ENCODE measurements at regions not wholly inside any gene's neighbourhood (a gene's known extent, or its start where the extent isn't known, plus 50 kb on each side); places are given as distances from the start of the nearest gene placed in this dataset.

GRCh38 chr5:68086857-68087256 lies 128.7 kb upstream of the PIK3R1 start:
- Histone ChIP-seq H3K27me3 (ENCODE audit: control insufficient read depth in 4 of 4, insufficient read depth in 4 of 4, low read length in 3 of 4) (no peaks in the 10 kb centered on the region), H3K9ac (ENCODE audit: low read depth in 1 of 2, low read length in 2 of 2) (no peak overlapping the region), H3K36me3 (ENCODE audit: control insufficient read depth in 4 of 4, insufficient read depth in 3 of 4, low read depth in 1 of 4, low read length in 3 of 4) (no peaks in the 10 kb centered on the region), H3K4me3 (ENCODE audit: low read depth in 1 of 3, low read length in 3 of 3) (no peak overlapping the region), H3K4me1 (ENCODE audit: control insufficient read depth in 4 of 4, insufficient read depth in 4 of 4, low read length in 3 of 4) (peaks cover 0 to 6% (median 0%) of the 10 kb centered on the region in 4 donors), H3K9me3 (ENCODE audit: control insufficient read depth in 4 of 4, low read length in 3 of 4) (peaks cover 0 to 4% (median 3%) of the 10 kb centered on the region in 4 donors), H3K27ac (ENCODE audit: low read depth in 1 of 2, low read length in 2 of 2) (no peak overlapping the region)
- no peak for TF ChIP-seq SP1 (IDR thresholded peaks at IDR 0.05)
- no peak for TF ChIP-seq HNF4A (conservative IDR thresholded peaks at IDR 0.05)
- no peak for TF ChIP-seq ATF3 (IDR thresholded peaks at IDR 0.05)
- no peak for TF ChIP-seq RAD21 (IDR thresholded peaks at IDR 0.05)
- no peak for TF ChIP-seq TAF1 (conservative IDR thresholded peaks at IDR 0.05)
- TF ChIP-seq ZBTB33 (IDR thresholded peaks at IDR 0.05): no peak
- TF ChIP-seq CTCF (IDR thresholded peaks at IDR 0.05; ENCODE audit: low read depth, low read length, missing input control): no peak
- TF ChIP-seq NR2F2 (IDR thresholded peaks at IDR 0.05): no peak
- TF ChIP-seq EGR1 (IDR thresholded peaks at IDR 0.05; ENCODE audit: low read depth in 2 of 2): no peak
- TF ChIP-seq FOXA2 (IDR thresholded peaks at IDR 0.05): no peak
- no peak for TF ChIP-seq GABPA (IDR thresholded peaks at IDR 0.05 in 1 of 2, conservative IDR thresholded peaks at IDR 0.05 in 1 of 2)
- TF ChIP-seq RXRA (IDR thresholded peaks at IDR 0.05): no peak
- no peak for TF ChIP-seq FOXA1 (IDR thresholded peaks at IDR 0.05)
- TF ChIP-seq YY1 (IDR thresholded peaks at IDR 0.05): no peak
- TF ChIP-seq, protein P1, sequence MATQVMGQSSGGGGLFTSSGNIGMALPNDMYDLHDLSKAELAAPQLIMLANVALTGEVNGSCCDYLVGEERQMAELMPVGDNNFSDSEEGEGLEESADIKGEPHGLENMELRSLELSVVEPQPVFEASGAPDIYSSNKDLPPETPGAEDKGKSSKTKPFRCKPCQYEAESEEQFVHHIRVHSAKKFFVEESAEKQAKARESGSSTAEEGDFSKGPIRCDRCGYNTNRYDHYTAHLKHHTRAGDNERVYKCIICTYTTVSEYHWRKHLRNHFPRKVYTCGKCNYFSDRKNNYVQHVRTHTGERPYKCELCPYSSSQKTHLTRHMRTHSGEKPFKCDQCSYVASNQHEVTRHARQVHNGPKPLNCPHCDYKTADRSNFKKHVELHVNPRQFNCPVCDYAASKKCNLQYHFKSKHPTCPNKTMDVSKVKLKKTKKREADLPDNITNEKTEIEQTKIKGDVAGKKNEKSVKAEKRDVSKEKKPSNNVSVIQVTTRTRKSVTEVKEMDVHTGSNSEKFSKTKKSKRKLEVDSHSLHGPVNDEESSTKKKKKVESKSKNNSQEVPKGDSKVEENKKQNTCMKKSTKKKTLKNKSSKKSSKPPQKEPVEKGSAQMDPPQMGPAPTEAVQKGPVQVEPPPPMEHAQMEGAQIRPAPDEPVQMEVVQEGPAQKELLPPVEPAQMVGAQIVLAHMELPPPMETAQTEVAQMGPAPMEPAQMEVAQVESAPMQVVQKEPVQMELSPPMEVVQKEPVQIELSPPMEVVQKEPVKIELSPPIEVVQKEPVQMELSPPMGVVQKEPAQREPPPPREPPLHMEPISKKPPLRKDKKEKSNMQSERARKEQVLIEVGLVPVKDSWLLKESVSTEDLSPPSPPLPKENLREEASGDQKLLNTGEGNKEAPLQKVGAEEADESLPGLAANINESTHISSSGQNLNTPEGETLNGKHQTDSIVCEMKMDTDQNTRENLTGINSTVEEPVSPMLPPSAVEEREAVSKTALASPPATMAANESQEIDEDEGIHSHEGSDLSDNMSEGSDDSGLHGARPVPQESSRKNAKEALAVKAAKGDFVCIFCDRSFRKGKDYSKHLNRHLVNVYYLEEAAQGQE (IDR thresholded peaks at IDR 0.05): no peak
- 73% methylated on average over 7 of the region's 7 CpGs for WGBS
- no peak for DNase-seq (ENCODE audit: low spot score)

GRCh38 chr5:68086439-68086838 lies 129.1 kb upstream of the PIK3R1 start:
- H3K27ac ChIP-seq (ENCODE audit: low read depth in 1 of 2, low read length in 2 of 2): no peak overlapping the region
- WGBS: 80% methylated on average over 7 of the region's 7 CpGs
- TF ChIP-seq FOXA2 (IDR thresholded peaks at IDR 0.05): no peak
- TF ChIP-seq NR2F2 (IDR thresholded peaks at IDR 0.05): no peak

More at GRCh38 chr5:68086439-68086838, 129.1 kb upstream of the PIK3R1 start:
- H3K4me1 ChIP-seq (ENCODE audit: control insufficient read depth in 4 of 4, insufficient read depth in 4 of 4, low read length in 3 of 4): peaks cover 0 to 7% (median under 1%) of the 10 kb centered on the region in 4 donors
- no peak for DNase-seq (ENCODE audit: low spot score)
- H3K9ac ChIP-seq (ENCODE audit: low read depth in 1 of 2, low read length in 2 of 2): no peak overlapping the region
- H3K27me3 ChIP-seq (ENCODE audit: control insufficient read depth in 4 of 4, insufficient read depth in 4 of 4, low read length in 3 of 4): no peaks in the 10 kb centered on the region
- H3K36me3 ChIP-seq (ENCODE audit: control insufficient read depth in 4 of 4, insufficient read depth in 3 of 4, low read depth in 1 of 4, low read length in 3 of 4): no peaks in the 10 kb centered on the region
- H3K9me3 ChIP-seq (ENCODE audit: control insufficient read depth in 4 of 4, low read length in 3 of 4): peaks cover 0 to 4% (median 3%) of the 10 kb centered on the region in 4 donors
- no peak overlapping the region for H3K4me3 ChIP-seq (ENCODE audit: low read depth in 1 of 3, low read length in 3 of 3)

Data from liver (tissue), 8 donors.